GM21529 (cell line): ENCODE measurements at regions not wholly inside any gene's neighbourhood (a gene's known extent, or its start where the extent isn't known, plus 50 kb on each side); places are given as distances from the start of the nearest gene placed in this dataset.
"Not testable (repeated sequence)": the region's sequence is repeated elsewhere in the genome, so short reads cannot be mapped to it uniquely, and the experiment has no call there.

Source experiments
- ATAC-seq: cut with Tn5 transposase; IDR thresholded peaks from one replicate; pipeline ENCODE4 v1.9.1; 2021; ENCODE audit not compliant: unreplicated experiment

DNA sequence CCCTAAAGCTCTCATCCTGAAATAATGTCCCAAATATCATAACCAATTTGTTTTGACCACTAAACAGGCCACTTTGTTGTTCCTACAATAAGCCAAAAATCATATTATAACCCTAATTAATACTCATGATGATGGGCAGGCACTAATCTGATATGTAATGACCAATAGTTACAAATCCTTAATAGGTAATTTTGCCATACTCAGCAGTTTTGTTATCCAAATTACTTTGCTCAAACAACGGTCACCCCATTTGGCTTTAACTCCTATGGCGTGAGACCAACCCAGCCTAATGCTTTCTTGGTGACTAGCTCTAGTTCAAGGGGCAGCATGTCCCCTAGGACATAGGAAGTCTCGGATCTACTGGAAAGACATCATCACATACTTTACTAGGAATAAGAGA is 123.2 kb upstream of the ID4 start:
- no peak for ATAC-seq

DNA sequence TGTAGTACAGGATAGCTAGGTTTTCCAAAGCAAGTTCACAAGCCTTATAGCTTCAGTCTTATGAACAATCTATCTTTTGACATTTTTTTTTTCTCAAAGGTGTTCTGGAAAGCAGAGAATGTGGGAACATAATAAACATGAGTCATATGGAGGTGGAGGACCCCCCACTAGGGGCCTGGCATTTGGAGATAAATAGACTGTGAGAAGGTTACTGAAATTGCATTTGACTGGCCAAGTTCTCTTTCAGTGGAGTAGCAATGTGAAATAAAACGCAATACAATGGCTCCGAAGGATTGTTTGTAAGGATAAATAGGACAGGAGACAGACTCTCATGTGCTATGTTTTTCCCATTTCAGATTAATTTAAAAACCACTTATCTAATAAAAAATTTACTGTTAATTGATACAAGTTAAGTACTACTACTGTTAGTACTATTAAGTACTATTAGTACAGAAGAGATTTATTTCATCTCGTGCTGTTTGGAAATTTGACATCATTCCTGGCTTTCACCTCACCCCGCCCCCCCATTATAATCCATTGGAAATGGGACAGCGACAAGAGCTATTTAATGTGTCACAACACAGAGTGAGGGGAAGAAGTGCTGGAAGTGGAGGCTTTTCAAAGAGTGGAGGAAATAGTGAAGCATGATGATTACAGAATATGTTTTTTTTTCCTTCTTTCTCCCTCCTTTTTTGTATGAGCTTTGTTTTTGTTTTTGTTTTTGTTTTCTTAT is 122.6 kb upstream of the ID4 start:
- no peak for ATAC-seq

DNA sequence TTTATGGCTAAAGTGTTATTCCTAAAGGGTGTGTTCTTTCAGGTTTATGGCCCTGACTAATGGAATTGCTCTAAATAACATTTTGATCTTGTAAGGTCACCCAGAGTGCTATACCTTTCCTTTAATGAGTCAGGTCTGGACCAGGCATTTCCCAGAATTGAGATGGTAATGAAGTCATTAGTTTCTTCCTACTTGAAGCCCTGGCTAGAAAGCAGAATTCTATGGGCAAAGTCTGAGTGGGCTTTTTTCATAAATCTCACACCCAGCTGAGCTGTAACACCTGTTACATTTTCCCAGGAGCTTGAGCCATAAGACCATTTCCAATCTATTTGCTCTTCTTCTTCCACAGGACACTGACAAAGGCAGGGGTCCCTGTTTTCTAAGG is 122.0 kb upstream of the ID4 start:
- ATAC-seq: no peak

DNA sequence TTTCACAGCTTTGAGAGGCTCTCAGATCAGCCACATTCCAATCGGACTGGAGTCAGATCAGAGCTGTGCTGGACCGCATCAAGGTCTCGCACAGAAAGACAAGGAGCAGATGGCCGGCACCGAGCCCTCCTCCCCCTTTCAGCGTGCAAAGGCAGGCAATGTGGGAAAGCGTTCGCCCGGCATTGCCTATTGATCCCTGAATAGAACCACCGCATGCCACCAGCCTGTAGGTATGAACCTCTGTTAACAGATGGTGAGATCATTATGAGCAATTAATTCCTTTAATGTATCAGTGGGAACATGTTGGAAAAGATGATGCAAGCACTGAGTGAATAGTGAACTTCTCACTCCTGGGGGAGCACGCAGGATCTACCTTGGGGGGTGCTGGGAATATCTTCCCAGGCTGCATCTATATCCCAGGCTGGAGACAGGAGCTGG is 117.5 kb upstream of the ID4 start:
- ATAC-seq: no peak

DNA sequence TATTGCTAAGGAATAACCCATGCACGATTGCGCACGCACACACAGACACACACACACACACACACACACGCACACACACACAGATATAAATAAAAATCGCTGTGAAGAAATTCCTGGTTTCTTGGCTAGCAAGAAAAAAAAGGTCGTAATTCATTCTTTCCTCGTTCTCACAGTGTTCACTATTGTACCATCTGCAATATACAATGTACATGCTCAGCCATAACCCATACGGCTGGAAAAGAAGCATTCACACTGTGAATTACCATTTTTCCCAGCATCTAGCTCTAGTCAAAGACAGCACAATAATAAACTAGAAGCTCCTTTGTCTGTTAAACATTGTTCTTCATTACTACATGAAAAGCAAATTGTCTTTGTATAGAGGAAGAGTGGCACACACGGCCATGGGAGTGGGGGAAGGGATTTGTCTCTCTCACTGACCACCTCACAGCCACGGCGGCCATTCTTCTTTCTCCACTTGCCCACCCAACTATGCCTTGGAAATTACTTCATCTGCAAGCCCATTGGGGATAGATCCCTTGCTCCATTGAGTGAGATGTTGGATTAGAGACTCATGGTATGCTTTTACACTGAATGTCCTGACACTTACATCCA is 115.3 kb upstream of the ID4 start:
- ATAC-seq: no peak

DNA sequence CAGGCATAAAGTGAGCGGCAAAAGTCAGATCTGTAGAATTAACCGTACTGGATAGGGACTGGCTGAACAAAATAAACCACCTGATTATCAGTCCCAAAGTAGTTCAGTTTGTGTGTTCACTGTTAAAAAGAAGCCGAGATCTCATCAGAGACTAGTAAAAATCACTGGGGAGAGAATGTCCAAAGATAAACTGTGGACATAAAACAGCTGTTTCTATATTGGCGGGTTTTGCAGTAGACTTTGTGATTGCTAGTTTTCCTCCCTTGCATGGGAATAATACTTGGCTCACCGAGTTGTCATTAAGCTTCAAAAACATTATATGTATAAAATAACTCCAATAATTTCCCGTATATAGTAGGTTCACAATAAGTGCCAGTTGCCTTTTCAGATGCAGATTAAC is 114.2 kb upstream of the ID4 start:
- no peak for ATAC-seq

DNA sequence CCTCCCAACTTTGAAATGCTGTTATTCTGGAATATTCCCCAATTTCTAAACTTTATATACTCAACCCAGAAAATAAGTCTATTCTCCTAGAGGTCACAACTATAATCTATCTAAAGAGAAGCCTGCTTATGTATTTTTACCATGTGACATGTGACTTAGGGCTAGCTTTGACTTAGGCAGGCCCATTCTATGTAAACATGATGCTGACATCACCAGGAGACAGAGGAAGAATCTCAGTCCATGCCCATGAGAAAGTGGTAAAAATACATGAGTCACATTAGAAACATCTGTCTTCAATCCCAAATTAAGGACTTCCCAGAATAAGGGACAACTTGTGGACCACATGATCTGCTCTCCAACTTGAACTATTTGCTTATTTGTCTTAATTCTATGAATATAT is 113.6 kb upstream of the ID4 start:
- no peak for ATAC-seq

DNA sequence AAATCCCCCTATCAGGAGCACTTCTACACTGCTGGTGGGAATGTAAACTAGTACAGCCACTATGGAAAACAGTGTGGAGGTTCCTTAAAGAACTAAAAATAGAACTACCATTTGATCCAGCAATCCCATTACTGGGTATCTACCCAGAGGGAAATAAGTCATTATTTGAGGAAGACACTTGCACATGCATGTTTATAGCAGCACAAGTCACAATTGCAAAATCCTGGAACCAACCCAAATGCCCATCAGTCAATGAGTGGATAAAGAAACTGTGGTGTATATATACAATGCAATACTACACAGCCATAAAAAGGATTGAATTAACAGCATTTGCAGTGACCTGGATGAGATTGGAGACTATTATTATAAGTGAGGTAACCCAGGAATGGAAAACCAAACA is 111.7 kb upstream of the ID4 start:
- ATAC-seq: not testable (repeated sequence)

DNA sequence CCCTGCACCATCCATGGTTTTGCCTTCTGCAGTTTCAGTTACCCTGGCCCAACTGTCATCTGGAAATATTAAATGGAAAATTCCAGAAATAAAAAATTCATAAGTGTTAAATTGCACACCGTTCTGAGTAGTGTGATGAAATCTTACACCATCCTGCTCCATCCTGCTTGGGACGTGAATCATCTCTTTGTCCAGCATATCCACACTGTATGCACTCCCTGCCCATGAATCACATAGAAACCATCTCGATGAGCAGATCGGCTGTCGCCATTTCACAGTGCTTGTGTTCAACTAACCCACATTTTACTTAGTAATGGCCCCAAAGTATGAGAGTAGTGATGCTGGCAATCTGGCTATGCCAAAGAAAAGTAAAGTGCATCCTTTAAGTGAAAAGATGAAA is 105.9 kb upstream of the ID4 start:
- no peak for ATAC-seq

DNA sequence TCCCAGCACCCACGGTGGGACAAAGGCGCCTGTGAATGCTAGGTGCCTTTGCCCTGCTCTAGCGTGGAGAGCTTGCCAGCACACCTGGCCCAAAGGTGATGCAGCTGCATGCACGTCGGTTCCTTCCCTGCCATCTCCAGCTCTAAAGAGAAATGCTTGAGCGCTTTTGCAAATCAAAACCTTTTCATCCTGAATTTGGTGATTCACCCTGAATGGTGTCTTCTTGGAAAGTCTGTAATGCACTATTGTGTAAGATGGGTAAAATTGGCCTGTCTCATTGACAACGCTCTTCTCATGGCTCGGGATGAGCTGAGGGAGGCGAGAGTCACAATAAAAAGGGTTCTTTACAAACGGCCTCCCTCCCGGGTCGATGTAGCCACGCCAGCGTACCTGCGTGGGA is 103.1 kb upstream of the ID4 start:
- no peak for ATAC-seq

DNA sequence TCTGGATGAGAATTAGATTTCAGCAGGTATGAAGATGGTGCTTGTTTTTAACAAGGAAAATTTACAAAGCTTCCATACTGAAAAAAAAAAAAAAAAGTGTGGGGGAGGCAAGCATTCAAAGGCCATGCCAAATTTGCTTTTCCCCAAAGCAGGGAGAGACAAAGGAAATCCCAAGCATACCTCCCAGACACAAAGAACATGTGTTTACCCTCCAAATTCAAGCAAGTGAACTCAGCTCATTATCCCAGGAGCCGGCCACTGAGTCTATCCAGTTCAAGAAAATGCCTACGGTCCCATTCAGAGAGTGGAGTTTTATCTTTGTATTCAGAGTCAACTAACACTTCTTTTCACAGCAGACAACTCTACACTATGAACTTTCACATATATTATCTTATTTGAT is 102.7 kb upstream of the ID4 start:
- no peak for ATAC-seq

DNA sequence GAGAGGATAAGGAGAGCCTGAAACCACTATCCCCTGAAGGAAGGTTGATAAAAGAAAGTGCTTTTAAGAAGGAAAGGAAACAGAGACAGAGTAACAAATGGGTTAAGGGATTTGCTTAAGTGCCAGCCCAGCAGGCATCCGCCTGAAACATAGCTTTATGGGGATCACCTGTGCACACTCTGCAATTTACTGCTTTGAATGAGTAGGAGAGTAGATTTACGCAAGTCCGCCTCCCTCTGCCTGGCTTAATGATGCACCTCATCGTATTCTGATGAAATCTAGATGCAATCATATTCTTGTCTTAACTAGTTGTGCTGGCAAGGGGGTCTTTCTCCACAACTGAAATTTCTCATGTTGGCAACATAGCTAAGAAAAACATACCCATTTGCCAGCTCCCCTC is 101.1 kb upstream of the ID4 start:
- ATAC-seq: no peak

DNA sequence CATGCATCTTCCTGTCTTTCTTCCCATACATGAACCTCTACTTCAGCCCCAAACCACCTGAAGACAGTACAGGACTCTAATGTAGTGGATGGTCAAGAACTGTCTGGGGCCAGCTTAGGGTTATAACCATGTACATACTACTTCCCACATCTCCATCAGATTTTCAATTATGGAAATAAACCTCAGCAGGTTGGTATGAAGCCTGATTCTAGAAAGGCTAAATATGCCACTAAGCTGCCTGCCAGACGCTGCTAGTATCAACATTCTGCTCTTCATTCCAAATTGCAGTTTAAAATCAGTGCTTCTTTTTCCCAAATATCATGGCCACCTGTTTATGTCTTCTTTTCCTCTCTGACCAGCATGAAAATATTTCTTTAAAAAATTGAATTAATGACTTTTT is 99.2 kb upstream of the ID4 start:
- no peak for ATAC-seq

DNA sequence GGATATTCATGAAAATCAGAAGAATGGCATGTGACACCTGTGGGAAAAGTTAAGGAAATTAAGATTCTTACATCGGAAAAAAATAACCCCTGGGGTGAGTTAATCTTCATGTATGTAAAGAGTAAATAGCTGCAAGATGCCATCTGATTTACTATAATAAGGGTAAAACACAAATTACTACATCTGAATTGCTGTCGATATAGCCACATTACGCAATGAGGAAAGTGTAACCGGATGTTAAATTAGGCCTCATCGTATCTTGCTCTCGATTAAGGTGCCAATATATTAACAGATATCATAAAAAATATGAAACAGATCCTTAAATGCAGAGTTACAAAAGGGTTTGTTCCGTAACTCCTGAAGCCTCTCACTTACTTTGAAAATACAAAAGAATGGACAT is 87.4 kb upstream of the ID4 start:
- no peak for ATAC-seq

DNA sequence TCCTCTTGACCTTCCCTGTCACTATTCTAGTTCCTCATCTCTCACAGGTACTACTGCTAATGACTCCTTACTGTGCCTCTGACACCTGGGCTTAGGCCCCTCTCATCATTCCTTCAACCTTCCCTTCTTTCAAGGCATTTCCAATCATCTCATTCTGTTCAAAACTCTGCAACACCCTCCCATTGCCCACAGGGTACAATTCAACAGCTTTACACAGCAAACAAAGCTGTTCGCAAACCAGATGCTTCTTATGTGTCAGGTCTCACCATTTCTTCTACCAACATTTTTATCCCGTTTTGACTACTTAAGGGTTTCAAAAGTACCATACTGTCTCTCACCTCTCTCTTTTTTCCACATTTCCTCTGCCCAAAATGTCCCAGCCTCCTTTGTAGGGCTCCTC is 84.4 kb upstream of the ID4 start:
- no peak for ATAC-seq

DNA sequence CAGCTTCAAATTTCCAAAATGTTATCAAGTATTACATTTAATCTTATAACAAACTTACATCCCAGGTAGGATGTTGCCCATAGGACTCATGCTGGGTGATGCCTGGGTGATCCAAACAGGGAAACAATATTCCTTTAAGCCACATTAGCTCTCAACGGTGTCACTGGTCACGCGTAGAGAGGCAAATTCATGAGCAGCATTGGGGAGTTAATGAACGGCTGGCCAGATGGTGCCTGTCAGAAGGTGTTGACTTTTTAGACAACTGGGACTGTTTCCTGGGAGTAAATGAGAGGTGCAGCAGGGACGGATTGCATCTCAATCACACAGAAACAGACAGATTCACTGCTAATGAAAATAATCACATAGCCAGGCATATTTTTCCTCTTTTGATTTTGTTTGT is 83.3 kb upstream of the ID4 start:
- no peak for ATAC-seq

DNA sequence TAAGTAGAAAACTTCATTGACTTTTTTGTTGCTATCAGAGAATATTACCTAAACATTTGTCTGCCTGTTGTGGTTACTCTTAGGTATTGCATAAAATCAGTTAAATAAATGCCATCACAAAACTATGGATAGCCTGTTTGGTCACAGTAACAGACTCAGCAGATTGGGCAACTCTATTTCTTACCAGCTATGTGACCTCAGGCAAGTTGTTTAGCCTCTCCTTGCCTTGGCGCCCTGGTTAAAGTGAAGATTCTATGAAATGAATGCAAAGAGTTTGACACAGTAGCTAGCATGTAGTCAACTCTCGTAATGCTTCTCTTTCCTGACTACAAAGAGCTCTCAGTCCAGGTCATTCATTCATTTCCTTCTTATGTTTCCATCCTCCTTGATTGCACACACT is 82.5 kb upstream of the ID4 start:
- ATAC-seq: no peak

DNA sequence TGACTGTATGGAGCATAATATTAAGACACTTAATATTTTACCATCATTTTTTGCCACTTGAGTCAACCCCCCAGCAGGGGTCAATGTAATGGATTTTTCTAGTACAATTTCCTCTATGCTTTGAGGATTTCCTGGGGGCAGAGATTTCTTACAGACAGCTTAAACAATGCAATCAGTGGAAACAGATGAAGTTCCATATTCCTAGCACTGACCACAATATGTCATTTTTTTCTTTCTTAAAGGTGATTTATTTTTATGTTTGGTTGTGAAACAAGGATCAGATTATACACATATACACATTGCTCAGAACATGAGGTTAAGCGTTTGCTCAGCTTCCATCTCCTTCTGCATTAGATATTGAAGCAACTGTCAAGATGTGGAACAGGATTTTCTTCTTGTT is 82.0 kb upstream of the ID4 start:
- no peak for ATAC-seq

DNA sequence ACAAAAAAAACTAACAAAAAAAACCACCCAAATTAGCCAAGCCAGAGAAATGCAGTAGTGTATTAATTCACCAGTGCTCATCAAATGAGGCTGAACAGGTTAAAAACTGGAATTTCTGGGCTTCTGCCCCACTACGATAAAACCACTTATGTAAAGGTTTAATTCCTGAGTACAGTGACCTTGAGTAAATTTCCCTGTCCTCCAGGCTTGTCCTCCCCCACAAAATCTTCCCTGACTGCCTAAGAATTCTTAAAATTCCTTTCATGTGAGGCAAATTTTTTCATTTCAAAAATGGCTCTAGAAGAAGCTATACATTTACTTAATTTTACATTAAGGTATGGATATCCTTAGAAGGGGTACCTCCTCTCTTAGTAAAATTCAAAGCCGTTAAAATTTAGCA is 80.1 kb upstream of the ID4 start:
- ATAC-seq: no peak

DNA sequence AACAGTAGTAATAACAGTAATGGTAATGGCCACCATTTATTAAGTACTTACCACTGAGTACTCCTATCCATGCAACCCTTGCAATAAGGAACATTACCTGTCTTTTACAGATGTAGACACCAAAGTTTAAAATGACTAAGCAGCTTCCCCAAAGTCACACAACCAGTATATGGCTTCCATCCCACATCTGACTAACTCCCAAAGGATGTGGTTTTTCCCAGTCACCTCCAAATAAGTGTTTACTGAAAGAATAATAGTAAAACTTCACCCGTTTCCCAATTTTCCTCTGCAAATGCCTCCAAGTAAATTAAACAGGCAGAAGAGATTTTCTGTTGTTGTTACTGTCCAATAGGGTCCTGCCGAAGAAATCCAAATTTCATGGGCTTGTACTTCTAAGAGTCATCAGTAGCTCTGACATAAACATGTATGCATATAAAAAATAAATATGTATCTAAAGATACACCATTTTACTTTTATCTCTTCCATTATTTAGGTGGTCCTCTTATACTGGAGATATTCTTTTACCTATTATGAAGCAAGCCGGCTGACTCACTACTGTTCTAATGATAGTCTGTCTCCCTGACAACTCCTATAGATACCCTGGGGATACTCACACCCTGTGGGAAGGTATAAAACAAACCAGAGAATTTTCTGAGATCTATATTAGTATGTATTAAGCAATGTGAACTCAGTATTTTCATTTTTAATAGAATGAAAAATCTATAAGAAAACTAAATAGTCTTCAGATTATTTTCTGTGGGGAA is 77.9 kb upstream of the ID4 start:
- no peak for ATAC-seq

DNA sequence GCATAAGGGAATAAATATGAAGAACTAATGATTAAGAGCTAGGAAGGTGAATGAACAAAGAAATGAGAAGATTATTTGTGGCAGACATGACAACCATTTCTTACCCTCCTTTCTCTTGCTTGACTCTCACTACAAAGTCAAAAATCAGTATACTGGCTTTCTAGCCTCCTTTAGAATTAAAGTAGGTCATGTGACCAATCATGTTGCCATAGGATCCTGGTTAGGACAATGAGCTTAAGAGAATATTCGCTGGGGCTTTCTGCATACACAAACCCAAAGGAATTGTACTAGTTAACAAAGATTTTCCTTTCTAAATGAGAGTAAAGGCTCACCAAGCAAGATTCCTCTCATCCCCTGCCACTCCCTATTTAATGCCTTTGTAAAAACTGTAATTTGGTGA is 76.0 kb upstream of the ID4 start:
- no peak for ATAC-seq

DNA sequence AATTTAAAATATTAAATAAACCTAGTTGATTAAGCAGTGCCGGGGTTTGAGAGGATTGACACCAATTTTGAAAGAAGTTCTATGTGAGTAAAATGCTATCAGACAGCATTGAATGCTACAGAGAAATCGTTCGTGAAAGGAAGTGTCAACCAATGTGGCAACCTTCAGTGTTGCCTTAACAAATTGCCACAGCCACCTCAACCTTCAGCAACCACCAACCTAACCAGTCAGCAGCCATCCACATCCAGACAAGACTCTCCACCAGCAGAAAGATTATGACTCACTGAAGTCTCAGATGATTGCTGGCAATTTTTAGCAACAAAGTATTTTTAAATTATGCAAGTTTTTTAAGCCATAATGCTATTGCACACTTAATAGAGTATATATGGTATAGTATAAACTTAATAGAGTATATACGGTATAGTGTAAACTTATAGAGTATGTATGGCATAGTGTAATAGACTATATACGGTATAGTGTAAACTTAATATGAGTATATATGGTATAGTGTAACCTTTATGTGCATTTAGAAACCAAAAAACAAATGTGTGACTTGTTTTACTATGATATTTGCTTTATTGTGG is 65.3 kb upstream of the ID4 start:
- no peak for ATAC-seq
